ENCODE measurements at regions not wholly inside any gene's neighbourhood (a gene's known extent, or its start where the extent isn't known, plus 50 kb on each side); places are given as distances from the start of the nearest gene placed in this dataset.

DNA sequence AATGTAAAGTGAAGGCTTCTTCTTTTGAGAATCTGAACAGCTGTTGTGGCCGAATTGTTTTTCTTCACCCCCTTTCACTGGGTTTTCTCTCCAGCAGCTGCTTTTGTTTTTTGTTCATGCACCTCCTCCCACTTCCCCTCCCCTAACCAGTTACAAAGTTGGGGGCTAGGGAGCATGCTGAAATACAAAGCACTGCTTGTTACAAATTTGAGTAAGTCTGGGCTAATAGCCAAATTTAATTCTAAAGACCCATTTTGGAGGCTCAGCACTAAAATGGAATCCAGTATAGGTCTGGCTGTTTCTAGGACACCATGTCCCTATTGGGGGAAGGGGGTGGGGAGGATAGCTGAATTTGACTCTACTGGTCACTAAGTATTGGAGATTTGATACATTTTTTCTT lies 89.2 kb upstream of the GPM6B start:
- Mint-ChIP-seq H3K27ac (no peak overlapping the region), H3K4me1 (no peaks in the 10 kb centered on the region), H3K36me3 (ENCODE audit: low read depth) (no peaks in the 10 kb centered on the region), H3K9me3 (no peaks in the 10 kb centered on the region), H3K27me3 (no peaks in the 10 kb centered on the region), H3K4me3 (no peak overlapping the region)
- ChIA-PET POLR2A (no interaction called here), CTCF (interaction anchor here (0.5 kb wide), 1 partner anchor 11 kb away, joined by 3 read pairs; no protein-coding TSS in a partner anchor)
- TF ChIP-seq, protein P1, sequence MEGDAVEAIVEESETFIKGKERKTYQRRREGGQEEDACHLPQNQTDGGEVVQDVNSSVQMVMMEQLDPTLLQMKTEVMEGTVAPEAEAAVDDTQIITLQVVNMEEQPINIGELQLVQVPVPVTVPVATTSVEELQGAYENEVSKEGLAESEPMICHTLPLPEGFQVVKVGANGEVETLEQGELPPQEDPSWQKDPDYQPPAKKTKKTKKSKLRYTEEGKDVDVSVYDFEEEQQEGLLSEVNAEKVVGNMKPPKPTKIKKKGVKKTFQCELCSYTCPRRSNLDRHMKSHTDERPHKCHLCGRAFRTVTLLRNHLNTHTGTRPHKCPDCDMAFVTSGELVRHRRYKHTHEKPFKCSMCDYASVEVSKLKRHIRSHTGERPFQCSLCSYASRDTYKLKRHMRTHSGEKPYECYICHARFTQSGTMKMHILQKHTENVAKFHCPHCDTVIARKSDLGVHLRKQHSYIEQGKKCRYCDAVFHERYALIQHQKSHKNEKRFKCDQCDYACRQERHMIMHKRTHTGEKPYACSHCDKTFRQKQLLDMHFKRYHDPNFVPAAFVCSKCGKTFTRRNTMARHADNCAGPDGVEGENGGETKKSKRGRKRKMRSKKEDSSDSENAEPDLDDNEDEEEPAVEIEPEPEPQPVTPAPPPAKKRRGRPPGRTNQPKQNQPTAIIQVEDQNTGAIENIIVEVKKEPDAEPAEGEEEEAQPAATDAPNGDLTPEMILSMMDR (IDR thresholded peaks at IDR 0.05) = no peak
- no peak for ATAC-seq (ENCODE audit: low read depth)
- intact Hi-C loops (cut with micrococcal nuclease) = no loop called here
- no peak for DNase-seq

DNA sequence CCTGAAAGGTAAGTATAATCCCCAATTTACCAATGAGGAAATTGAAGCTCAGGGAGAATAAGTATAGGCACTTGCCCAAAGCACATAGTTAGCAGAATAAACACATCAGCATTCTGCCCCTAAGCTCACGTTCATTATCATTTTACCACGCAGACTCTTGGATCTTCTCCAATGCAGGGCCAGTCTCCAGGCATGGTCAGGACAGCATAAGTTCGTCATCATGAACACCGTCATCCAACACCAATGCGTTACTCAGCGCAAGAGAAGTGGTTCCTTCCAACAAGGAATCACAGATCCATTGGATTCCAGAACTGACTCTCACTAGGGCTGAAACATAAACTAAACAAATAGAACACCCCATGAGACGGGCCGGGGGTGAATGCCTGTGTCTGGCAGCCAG lies 86.5 kb upstream of the GPM6B start:
- DNase-seq (no peak), ATAC-seq (ENCODE audit: low read depth) (no peak)
- Mint-ChIP-seq H3K4me1 (no peaks in the 10 kb centered on the region), H3K27ac (no peak overlapping the region), H3K36me3 (ENCODE audit: low read depth) (no peaks in the 10 kb centered on the region), H3K4me3 (no peak overlapping the region), H3K27me3 (no peaks in the 10 kb centered on the region), H3K9me3 (no peaks in the 10 kb centered on the region)
- TF ChIP-seq, protein P1 (IDR thresholded peaks at IDR 0.05) = no peak
- CTCF ChIA-PET = no interaction called here
- intact Hi-C loops (cut with micrococcal nuclease) = no loop called here
- POLR2A ChIA-PET = no interaction called here

DNA sequence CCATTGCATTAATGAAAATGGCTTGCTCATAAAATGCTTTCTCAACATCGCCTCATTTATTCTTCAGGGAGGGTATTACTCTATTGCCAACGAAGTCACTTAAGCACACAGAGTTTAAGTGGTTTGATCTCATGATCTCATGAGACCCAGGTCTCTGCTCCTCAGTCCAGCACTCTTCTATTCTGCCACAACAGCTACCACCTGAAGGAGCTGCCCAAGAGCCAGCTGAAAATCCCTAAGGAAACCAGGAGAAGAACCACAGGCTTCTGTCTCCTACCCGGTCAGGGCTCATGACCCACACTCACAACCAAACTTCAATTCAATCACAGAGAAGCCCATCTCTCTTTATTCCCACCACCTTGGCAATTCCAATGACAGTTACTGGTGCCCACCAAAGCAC lies 85.5 kb upstream of the GPM6B start:
- Mint-ChIP-seq H3K36me3 (ENCODE audit: low read depth) (no peaks in the 10 kb centered on the region), H3K27ac (no peak overlapping the region), H3K4me3 (no peak overlapping the region), H3K4me1 (no peaks in the 10 kb centered on the region), H3K9me3 (no peaks in the 10 kb centered on the region), H3K27me3 (no peaks in the 10 kb centered on the region)
- POLR2A ChIA-PET = no interaction called here
- TF ChIP-seq, protein P1 (IDR thresholded peaks at IDR 0.05) = no peak
- CTCF ChIA-PET = interaction anchor here (0.6 kb wide), 1 partner anchor 317 kb away, joined by 3 read pairs; no protein-coding TSS in a partner anchor
- ATAC-seq (ENCODE audit: low read depth) (no peak), DNase-seq (no peak)
- intact Hi-C loops (cut with micrococcal nuclease) = no loop called here

DNA sequence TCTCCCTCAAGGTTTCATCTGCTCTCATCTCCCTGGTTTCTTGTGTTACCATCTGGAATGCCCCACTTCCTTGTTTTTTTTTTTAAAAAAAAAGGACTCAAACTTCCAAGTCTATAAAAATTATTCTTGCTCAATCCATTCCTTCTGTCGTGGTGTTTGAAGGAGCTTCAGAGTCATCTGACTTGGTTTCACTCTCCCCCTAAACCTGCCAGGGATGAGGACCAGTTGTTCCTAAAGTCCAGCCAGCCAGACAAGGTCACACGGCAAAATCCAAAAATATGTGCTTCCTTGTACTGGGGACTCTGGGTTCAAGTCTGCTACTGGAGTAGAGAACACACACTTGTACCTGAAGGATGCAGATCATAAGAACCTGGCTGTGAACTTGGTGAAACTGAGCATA lies 84.5 kb upstream of the GPM6B start:
- ATAC-seq (ENCODE audit: low read depth) = no peak
- H3K4me1 Mint-ChIP-seq = no peaks in the 10 kb centered on the region
- H3K9me3 Mint-ChIP-seq = no peaks in the 10 kb centered on the region
- no peak overlapping the region for H3K4me3 Mint-ChIP-seq
- no peak for DNase-seq
- TF ChIP-seq, protein P1 (IDR thresholded peaks at IDR 0.05) = no peak
- POLR2A ChIA-PET = no interaction called here
- no peaks in the 10 kb centered on the region for H3K27me3 Mint-ChIP-seq
- no peaks in the 10 kb centered on the region for H3K36me3 Mint-ChIP-seq (ENCODE audit: low read depth)
- intact Hi-C loops (cut with micrococcal nuclease) = no loop called here
- CTCF ChIA-PET = no interaction called here
- H3K27ac Mint-ChIP-seq = no peak overlapping the region

DNA sequence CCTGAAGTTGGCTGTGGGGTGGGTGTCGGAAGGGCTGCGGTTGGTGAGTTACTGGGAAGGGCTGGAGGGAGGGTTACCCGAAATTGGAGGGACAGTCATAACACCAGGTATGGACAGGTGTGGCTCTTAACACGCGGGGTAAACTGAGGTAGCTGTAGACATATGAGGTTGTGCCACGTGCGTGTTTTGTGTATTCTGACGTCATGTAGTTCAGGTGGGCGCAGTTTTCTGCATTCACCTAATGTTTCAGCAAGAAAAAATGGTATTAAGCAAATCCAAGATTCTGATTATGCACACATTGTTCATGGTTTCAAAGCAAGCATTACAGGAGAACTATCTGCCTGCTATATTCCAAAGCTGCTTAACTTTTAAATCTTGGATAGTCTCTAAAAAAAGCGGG lies 83.5 kb upstream of the GPM6B start:
- H3K36me3 Mint-ChIP-seq (ENCODE audit: low read depth) = no peaks in the 10 kb centered on the region
- CTCF ChIA-PET = no interaction called here
- H3K4me3 Mint-ChIP-seq = no peak overlapping the region
- ATAC-seq (ENCODE audit: low read depth) (no peak), DNase-seq (no peak)
- no peaks in the 10 kb centered on the region for H3K9me3 Mint-ChIP-seq
- POLR2A ChIA-PET = no interaction called here
- no peaks in the 10 kb centered on the region for H3K27me3 Mint-ChIP-seq
- no peaks in the 10 kb centered on the region for H3K4me1 Mint-ChIP-seq
- H3K27ac Mint-ChIP-seq = no peak overlapping the region
- TF ChIP-seq, protein P1 (IDR thresholded peaks at IDR 0.05) = no peak
- intact Hi-C loops (cut with micrococcal nuclease) = no loop called here

All from activated B cell treated with CpG ODN at 0.5 μM for 24 hours (primary cell).